Right atrium auricular region (tissue), 2 donors: ENCODE measurements at regions not wholly inside any gene's neighbourhood (a gene's known extent, or its start where the extent isn't known, plus 50 kb on each side); places are given as distances from the start of the nearest gene placed in this dataset.
"Not testable (repeated sequence)": the region's sequence is repeated elsewhere in the genome, so short reads cannot be mapped to it uniquely, and the experiment has no call there.

Experiments
- DNase-seq: peaks from one replicate; pipeline ENCODE4 v3.0.0-alpha.2; 2019; ENCODE audit warnings: low spot score
- H3K27ac ChIP-seq, 2 donors: fragments of 200-600 bp; sonication (generic); 1 replicate in 1 of 2; 2 replicates in 1 of 2; pipeline ENCODE4 v1.5.1; 2016 to 2019
- H3K27me3 ChIP-seq, 2 donors: fragments of 200-600 bp; sonication (generic); one replicate each; pipeline versions ENCODE4 v1.5.1 to v1.6.0; 2017 to 2019
- H3K36me3 ChIP-seq: fragments of 200-600 bp; sonication (generic); one replicate; pipeline ENCODE4 v1.5.1; 2016
- H3K4me1 ChIP-seq, 2 donors: fragments of 200-600 bp; sonication (generic); one replicate each; pipeline versions ENCODE4 v1.5.1 to v1.6.0; 2017 to 2019
- H3K4me3 ChIP-seq, 2 donors: fragments of 200-600 bp; sonication (generic); 1 replicate in 1 of 2; 2 replicates in 1 of 2; pipeline ENCODE4 v1.5.1; 2017 to 2019; ENCODE audit warnings: mild to moderate bottlenecking in 1 of 2, moderate library complexity in 1 of 2
- H3K9me3 ChIP-seq, 2 donors: fragments of 200-600 bp; sonication (generic); one replicate each; pipeline ENCODE4 v1.5.1; 2019
- TF ChIP-seq, protein P1 (sequence below), 2 donors: fragments of 200-600 bp; sonication (generic); IDR thresholded peaks; one replicate each; pipeline ENCODE4 v1.5.1; 2019; ENCODE audit warnings: antibody characterized with exemption in 2 of 2

DNA sequence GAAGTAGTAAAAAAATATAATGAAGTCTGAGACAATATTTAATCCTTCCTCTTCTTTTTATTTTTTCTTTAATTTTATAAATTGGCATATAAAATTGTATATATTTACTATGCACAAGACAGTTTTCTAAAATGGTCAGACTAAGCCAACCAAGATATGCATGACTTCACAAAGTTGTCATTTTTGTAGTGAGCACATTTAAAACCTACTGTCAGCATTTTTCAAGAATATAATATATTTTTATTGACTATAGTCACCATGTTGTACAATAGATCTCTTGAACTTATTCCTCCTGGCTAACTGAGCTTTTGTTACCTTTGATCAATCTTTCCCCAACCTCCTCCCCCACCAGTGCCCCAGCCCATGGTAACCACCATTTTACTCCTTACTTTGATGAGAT is 129.2 kb downstream of the ATP6V1G3 start:
- DNase-seq, result no peak
- TF ChIP-seq, protein P1, sequence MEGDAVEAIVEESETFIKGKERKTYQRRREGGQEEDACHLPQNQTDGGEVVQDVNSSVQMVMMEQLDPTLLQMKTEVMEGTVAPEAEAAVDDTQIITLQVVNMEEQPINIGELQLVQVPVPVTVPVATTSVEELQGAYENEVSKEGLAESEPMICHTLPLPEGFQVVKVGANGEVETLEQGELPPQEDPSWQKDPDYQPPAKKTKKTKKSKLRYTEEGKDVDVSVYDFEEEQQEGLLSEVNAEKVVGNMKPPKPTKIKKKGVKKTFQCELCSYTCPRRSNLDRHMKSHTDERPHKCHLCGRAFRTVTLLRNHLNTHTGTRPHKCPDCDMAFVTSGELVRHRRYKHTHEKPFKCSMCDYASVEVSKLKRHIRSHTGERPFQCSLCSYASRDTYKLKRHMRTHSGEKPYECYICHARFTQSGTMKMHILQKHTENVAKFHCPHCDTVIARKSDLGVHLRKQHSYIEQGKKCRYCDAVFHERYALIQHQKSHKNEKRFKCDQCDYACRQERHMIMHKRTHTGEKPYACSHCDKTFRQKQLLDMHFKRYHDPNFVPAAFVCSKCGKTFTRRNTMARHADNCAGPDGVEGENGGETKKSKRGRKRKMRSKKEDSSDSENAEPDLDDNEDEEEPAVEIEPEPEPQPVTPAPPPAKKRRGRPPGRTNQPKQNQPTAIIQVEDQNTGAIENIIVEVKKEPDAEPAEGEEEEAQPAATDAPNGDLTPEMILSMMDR (IDR thresholded peaks at IDR 0.05), result no peak
- H3K27me3 ChIP-seq, result no peaks in the 10 kb centered on the region
- H3K9me3 ChIP-seq, result peaks cover 0 to 8% of the 10 kb centered on the region in 2 donors
- no peaks in the 10 kb centered on the region for H3K36me3 ChIP-seq
- peaks cover 0 to 2% of the 10 kb centered on the region in 2 donors for H3K4me1 ChIP-seq
- H3K27ac ChIP-seq, result no peak overlapping the region
- no peak overlapping the region for H3K4me3 ChIP-seq

DNA sequence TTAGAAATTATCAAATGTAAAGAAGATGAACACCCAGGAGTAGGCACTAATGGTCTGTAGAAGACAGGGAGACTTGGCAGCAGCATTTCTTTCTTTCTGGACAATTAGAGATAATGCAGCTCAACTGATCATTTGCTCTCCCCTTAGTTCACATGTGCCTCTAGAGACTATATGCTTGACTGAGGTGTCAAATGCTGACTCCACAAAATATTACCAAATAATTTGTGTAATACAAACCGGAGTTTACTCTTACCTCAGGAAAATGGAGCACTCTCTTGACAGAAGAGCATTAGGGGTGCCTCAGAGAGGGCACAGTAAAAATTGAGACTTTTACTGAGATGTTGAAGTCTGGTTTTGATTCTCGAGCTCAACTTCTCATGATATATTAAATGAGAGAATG is 131.8 kb downstream of the ATP6V1G3 start:
- Histone ChIP-seq H3K36me3 (no peaks in the 10 kb centered on the region), H3K9me3 (peaks cover 0 to 8% of the 10 kb centered on the region in 2 donors), H3K4me3 (no peak overlapping the region), H3K27me3 (no peaks in the 10 kb centered on the region), H3K27ac (no peak overlapping the region), H3K4me1 (no peaks in the 10 kb centered on the region)
- no peak for DNase-seq
- TF ChIP-seq, protein P1 (IDR thresholded peaks at IDR 0.05), result no peak

DNA sequence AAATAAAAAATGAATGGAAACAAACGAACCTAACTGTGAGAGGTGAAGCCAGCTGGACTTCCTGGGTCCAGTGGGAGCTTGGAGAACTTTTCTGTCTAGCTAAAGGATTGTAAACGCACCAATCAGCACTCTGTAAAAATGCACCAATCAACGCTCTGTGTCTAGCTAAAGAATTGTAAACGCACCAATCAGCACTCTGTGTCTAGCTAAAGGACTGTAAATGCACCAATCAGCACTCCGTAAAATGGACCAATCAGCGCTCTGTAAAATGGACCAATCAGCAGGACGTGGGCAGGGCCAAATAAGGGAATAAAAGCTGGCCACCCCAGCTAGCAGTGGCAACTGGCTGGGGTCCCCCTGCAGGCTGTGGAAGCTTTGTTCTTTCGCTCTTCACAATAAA is 135.8 kb downstream of the ATP6V1G3 start:
- H3K4me3 ChIP-seq, H3K27me3 ChIP-seq, H3K9me3 ChIP-seq, H3K27ac ChIP-seq, H3K4me1 ChIP-seq, H3K36me3 ChIP-seq, DNase-seq: not testable (repeated sequence)

DNA sequence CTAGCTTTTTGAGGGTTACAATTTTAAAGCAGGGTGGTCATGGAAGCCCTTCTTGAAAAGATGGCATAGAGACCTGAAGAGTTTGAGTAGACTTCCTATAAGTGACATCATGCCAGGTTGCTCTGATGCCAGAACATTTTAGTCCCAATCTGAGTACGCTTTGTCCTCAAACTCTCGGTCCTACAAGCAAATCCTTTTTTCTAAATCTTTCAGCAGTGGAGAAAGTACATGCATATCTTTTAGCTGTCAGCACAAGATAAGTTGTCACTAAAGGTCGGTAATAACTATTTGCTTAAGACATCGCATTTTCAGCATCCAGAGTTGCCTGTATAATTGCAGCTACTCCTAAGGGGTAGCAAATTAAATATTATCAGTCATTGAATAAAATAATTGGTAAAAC is 140.4 kb downstream of the ATP6V1G3 start:
- Histone ChIP-seq H3K36me3 (no peaks in the 10 kb centered on the region), H3K27ac (no peak overlapping the region), H3K27me3 (no peaks in the 10 kb centered on the region), H3K9me3 (no peaks in the 10 kb centered on the region), H3K4me1 (no peaks in the 10 kb centered on the region), H3K4me3 (no peak overlapping the region)
- TF ChIP-seq, protein P1 (IDR thresholded peaks at IDR 0.05), result no peak
- DNase-seq, result no peak

DNA sequence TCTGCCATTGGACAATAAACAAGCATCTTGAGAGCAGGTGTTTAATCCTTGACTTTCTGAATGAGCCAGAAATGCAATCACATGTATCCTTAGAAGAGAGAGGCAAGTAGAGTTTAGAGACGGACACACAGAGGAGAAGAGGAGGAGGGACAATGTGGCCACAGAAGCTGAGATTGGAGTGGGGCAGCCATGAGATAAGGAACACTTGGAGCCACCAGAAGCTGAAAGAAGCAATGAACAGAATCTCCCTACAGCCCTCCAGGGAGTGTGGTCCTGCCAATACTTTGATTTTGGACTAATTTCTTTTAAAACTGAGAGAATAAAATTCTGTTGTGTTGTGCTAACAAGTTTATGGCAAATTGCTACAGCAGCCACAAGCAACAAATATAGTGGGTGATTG is 141.0 kb downstream of the ATP6V1G3 start:
- no peaks in the 10 kb centered on the region for H3K36me3 ChIP-seq
- H3K4me1 ChIP-seq, result no peaks in the 10 kb centered on the region
- TF ChIP-seq, protein P1 (IDR thresholded peaks at IDR 0.05), result no peak
- no peak overlapping the region for H3K27ac ChIP-seq
- H3K27me3 ChIP-seq, result no peaks in the 10 kb centered on the region
- H3K4me3 ChIP-seq, result no peak overlapping the region
- no peak for DNase-seq
- no peaks in the 10 kb centered on the region for H3K9me3 ChIP-seq

DNA sequence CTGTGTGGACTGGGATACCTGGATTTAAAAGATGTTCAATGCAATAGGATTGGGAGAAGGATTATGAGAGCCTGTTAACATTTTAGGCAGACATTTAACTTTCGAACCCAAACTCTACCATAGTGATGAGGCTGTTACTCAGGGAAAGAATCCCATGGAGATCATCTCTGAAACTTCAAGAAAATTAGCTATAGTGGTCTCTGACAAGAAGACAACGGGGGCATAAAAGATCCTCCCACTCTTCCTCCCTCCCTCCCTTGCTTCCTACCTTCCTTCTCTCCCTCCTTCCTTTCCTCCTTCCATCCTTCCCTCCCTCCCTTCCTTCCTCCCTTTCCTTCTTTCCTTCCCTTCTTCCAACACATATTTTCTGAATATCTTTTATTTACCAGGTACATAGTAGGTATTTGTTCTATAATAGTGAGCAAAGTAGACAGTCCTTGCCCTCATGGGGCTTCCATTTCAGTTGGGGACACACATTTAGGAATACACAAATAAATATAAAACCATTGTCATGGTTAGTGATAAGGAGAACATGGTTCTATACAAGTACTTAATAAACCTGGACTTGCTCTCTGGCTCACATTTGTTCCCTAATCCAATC is 143.2 kb downstream of the ATP6V1G3 start:
- DNase-seq, result no peak
- no peaks in the 10 kb centered on the region for H3K9me3 ChIP-seq
- TF ChIP-seq, protein P1 (IDR thresholded peaks at IDR 0.05), result no peak
- H3K36me3 ChIP-seq, result no peaks in the 10 kb centered on the region
- H3K27ac ChIP-seq, result no peak overlapping the region
- H3K4me1 ChIP-seq, result no peaks in the 10 kb centered on the region
- H3K4me3 ChIP-seq, result no peak overlapping the region
- H3K27me3 ChIP-seq, result no peaks in the 10 kb centered on the region
